Stomach (tissue), 8 donors: ENCODE measurements at regions not wholly inside any gene's neighbourhood (a gene's known extent, or its start where the extent isn't known, plus 50 kb on each side); places are given as distances from the start of the nearest gene placed in this dataset.

Source experiments
- DNase-seq, 2 donors: peaks; one replicate each; pipeline versions ENCODE4 v3.0.0 to v3.0.0-alpha.2; 2013 to 2019
- H3K27ac ChIP-seq, 5 donors: fragments of 200-600 bp in 4 of 5; sonication (generic) in 4 of 5; one replicate each; pipeline ENCODE4 v1.5.1; 2013 to 2019; ENCODE audit warnings: mild to moderate bottlenecking in 1 of 5, moderate library complexity in 1 of 5
- H3K27me3 ChIP-seq, 3 donors: fragments of 200-600 bp; sonication (generic); one replicate each; pipeline ENCODE4 v1.5.1; 2017 to 2019; ENCODE audit warnings: mixed run types in 1 of 3
- H3K36me3 ChIP-seq, 4 donors: fragments of 200-600 bp; sonication (generic); 1 replicate in 3 of 4; 2 replicates in 1 of 4; pipeline ENCODE4 v1.5.1; 2016 to 2019
- H3K4me1 ChIP-seq, 4 donors: fragments of 200-600 bp; sonication (generic); one replicate each; pipeline ENCODE4 v1.5.1; 2016 to 2019
- H3K4me3 ChIP-seq, 4 donors: fragments of 200-600 bp; sonication (generic) in 3 of 4; one replicate each; pipeline ENCODE4 v1.5.1; 2016 to 2019; ENCODE audit warnings: mild to moderate bottlenecking in 1 of 4
- H3K9me3 ChIP-seq, 4 donors: fragments of 200-600 bp; sonication (generic); one replicate each; pipeline ENCODE4 v1.5.1; 2016 to 2019
- EP300 ChIP-seq: sonication (generic); formaldehyde crosslinking; IDR thresholded peaks from one replicate; pipeline ENCODE4 v1.6.1; 2017; ENCODE audit warnings: antibody characterized with exemption
- POLR2A ChIP-seq, 4 donors: fragments of 450-650 bp; IDR thresholded peaks; one replicate each; pipeline ENCODE4 v1.6.1; 2016; ENCODE audit warnings: antibody characterized with exemption in 4 of 4, control low read depth in 2 of 4, mild to moderate bottlenecking in 1 of 4, moderate library complexity in 1 of 4
- POLR2AphosphoS5 ChIP-seq, 3 donors: sonication (generic); formaldehyde crosslinking; IDR thresholded peaks; one replicate each; pipeline ENCODE4 v1.6.1; 2016; ENCODE audit warnings: antibody characterized with exemption in 3 of 3
- WGBS, 5 donors: extraction: QIAGEN DNeasy Blood & Tissue Kit in 3 of 5; methylation state at CpG; one replicate each; pipeline versions ENCODE4 v1.1.5 to v1.1.7; 2013 to 2018; 5-methylcytosine and 5-hydroxymethylcytosine counted together
- intact Hi-C: fragments of 100-400 bp; cut with DNase I; formaldehyde crosslinking; loops from one replicate; pipeline ENCODE4 v1.15.1; 2023; ENCODE audit warnings: low total_unique reads
- TF ChIP-seq, protein P1 (sequence below), 7 experiments: fragments of 450-650 bp in 4 of 7; fragments of 200-600 bp in 3 of 7; sonication (generic) in 3 of 7; IDR thresholded peaks; one replicate each; pipeline ENCODE4 v1.5.1; 2016 to 2019; ENCODE audit warnings: antibody characterized with exemption in 7 of 7, control low read depth in 2 of 7, mild to moderate bottlenecking in 1 of 7
- donor health status: healthy with polysubstance abuse.
- donor health status: Bipolar disorder and iron deficiency.
- donor health status: healthy.

DNA sequence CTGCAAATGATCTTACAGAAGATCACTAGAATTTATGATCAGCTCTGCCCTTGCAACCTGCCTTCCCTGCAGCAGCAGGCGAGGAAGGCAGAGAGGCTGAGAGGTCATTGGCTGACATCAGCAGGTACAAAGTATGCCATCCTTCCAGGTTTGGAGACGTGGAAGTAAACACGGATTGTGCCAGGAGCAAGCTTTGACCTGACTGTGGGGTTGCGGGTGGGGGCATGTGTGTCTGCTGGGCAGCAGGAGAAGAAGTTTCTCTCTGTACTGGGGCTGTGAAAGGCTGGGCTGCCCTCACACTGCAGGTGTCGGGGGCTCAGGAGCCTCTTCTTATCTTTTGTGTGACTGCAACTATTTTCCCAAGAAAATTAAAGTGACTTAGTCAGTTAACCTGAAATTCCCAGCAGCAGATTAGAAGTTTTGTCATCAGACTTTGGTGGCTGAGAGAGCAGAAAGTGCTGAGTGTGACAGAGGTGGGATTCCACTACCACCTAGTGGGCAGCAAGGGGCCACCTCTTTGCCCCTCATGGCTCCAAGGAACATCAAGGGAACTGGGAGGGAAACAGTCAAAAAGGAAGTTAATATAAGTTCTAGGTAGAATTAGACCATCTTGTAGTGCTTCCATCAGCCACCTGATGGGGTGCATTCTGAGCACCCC is 565.9 kb downstream of the ETS1 start:
- H3K27ac ChIP-seq, result no peak overlapping the region
- no peaks in the 10 kb centered on the region for H3K9me3 ChIP-seq
- peaks cover 0 to 7% (median 0%) of the 10 kb centered on the region in 3 donors for H3K27me3 ChIP-seq
- TF ChIP-seq POLR2A (IDR thresholded peaks at IDR 0.05) (no peak), POLR2AphosphoS5 (IDR thresholded peaks at IDR 0.05) (no peak), EP300 (no peak)
- TF ChIP-seq, protein P1, sequence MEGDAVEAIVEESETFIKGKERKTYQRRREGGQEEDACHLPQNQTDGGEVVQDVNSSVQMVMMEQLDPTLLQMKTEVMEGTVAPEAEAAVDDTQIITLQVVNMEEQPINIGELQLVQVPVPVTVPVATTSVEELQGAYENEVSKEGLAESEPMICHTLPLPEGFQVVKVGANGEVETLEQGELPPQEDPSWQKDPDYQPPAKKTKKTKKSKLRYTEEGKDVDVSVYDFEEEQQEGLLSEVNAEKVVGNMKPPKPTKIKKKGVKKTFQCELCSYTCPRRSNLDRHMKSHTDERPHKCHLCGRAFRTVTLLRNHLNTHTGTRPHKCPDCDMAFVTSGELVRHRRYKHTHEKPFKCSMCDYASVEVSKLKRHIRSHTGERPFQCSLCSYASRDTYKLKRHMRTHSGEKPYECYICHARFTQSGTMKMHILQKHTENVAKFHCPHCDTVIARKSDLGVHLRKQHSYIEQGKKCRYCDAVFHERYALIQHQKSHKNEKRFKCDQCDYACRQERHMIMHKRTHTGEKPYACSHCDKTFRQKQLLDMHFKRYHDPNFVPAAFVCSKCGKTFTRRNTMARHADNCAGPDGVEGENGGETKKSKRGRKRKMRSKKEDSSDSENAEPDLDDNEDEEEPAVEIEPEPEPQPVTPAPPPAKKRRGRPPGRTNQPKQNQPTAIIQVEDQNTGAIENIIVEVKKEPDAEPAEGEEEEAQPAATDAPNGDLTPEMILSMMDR (IDR thresholded peaks at IDR 0.05), result no peak
- DNase-seq, result peak in 1 of 2 donors; percentile 30
- H3K4me3 ChIP-seq, result no peak overlapping the region
- intact Hi-C loops, result no loop called here
- WGBS, 5 donors, result 28 to 57% (median 43%) methylated on average over 5 of the region's 5 CpGs
- no peaks in the 10 kb centered on the region for H3K4me1 ChIP-seq
- H3K36me3 ChIP-seq, result no peaks in the 10 kb centered on the region

DNA sequence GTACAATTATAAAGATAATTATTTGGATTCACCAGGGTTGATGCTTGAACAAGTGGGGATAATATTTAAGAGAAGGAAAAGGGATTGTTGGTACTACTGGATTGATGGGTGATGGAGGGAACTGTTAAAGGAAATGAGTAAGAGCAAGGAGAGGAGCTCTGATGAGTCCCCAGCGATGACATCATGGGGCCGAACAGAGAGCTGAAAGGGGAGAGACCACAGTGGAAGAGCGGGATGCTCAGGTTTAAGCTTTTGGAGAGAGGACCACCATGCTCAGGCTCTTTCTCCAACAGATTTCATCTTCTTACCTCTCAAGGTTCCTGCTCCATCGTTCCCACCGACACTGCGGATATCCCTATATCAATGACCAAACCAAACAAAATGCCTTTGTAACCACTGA is 568.7 kb downstream of the ETS1 start:
- peaks cover 0 to 5% (median 0%) of the 10 kb centered on the region in 3 donors for H3K27me3 ChIP-seq
- 90 to 95% (median 93%) methylated on average over 6 of the region's 6 CpGs for WGBS, 5 donors
- H3K36me3 ChIP-seq, result no peaks in the 10 kb centered on the region
- H3K4me1 ChIP-seq, result no peaks in the 10 kb centered on the region
- no peak overlapping the region for H3K27ac ChIP-seq
- TF ChIP-seq, protein P1 (IDR thresholded peaks at IDR 0.05), result no peak
- TF ChIP-seq POLR2A (IDR thresholded peaks at IDR 0.05) (no peak), EP300 (no peak), POLR2AphosphoS5 (IDR thresholded peaks at IDR 0.05) (no peak)
- H3K9me3 ChIP-seq, result no peaks in the 10 kb centered on the region
- DNase-seq, result no peak
- intact Hi-C loops, result no loop called here
- H3K4me3 ChIP-seq, result no peak overlapping the region

DNA sequence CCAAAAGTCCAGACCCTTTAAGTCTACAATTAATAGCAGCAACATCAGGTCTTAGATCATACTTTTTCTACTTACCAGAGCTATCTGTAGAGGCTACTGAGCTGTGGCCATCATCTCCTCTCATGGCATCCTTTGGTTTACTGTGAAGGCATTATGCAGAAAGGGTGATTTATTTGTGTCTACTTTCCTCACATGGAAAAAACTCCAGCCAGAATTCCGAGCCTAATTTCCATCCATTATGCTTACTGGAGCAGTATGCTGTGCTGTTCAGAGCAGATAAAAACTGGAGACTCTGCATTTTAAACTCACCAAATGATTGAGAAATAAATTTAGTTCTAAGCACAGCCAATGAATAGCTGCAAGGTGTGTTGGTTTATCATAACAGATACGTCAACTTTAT is 581.8 kb downstream of the ETS1 start:
- intact Hi-C loops, result no loop called here
- Histone ChIP-seq H3K36me3 (no peaks in the 10 kb centered on the region), H3K4me3 (no peak overlapping the region), H3K4me1 (no peaks in the 10 kb centered on the region), H3K27me3 (peaks cover 0 to 10% (median 9%) of the 10 kb centered on the region in 3 donors), H3K27ac (no peak overlapping the region), H3K9me3 (peaks cover 0 to 33% (median 20%) of the 10 kb centered on the region in 4 donors)
- DNase-seq, result no peak
- TF ChIP-seq EP300, result no peak
- TF ChIP-seq, protein P1 (IDR thresholded peaks at IDR 0.05), result no peak
- no peak for TF ChIP-seq POLR2AphosphoS5 (IDR thresholded peaks at IDR 0.05)
- no peak for TF ChIP-seq POLR2A (IDR thresholded peaks at IDR 0.05)
- WGBS, 5 donors, result 71 to 79% (median 73%) methylated on average over 2 of the region's 2 CpGs

DNA sequence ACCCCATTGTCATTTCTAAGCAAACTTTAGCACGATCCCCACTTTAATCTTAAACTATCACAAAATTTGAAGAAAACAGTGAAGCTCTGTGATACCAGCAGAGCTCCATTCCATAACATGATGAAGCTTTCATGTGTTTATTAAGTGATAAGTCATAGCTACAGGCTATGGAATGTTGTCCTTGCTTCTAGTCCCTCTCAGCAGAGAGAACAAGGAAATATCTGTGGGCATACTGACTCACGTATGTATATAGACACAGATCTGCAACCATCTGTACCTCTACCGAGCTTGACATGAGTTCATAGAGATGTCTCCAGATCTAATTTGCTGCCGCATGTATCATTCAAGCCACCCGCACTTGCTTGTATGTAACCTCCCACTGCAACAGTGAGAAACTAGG is 588.9 kb downstream of the ETS1 start:
- intact Hi-C loops, result no loop called here
- TF ChIP-seq, protein P1 (IDR thresholded peaks at IDR 0.05), result no peak
- no peak for TF ChIP-seq EP300
- no peak for TF ChIP-seq POLR2A (IDR thresholded peaks at IDR 0.05)
- no peak for TF ChIP-seq POLR2AphosphoS5 (IDR thresholded peaks at IDR 0.05)
- H3K27me3 ChIP-seq, result no peaks in the 10 kb centered on the region
- WGBS, 5 donors, result 87 to 92% (median 91%) methylated on average over 5 of the region's 5 CpGs
- no peak overlapping the region for H3K27ac ChIP-seq
- H3K9me3 ChIP-seq, result no peaks in the 10 kb centered on the region
- H3K36me3 ChIP-seq, result no peaks in the 10 kb centered on the region
- no peak overlapping the region for H3K4me3 ChIP-seq
- DNase-seq, result no peak
- H3K4me1 ChIP-seq, result no peaks in the 10 kb centered on the region
